Activated CD8-positive, alpha-beta T cell treated with anti-CD3 and anti-CD28 coated beads for 36 hours (primary cell): ENCODE measurements at regions not wholly inside any gene's neighbourhood (a gene's known extent, or its start where the extent isn't known, plus 50 kb on each side); places are given as distances from the start of the nearest gene placed in this dataset.

Source experiments
- ATAC-seq: fragments of 200-7000 bp; cut with Tn5 transposase; one replicate; pipeline ENCODE4 v1.10.0; 2021; ENCODE audit warnings: mild to moderate bottlenecking, moderate library complexity
- CTCF ChIA-PET: fragments of 350-600 bp; sonication (Branson Sonifier 250); formaldehyde crosslinking; loops from one replicate; lab custom pipeline; 2021; ENCODE audit warnings: antibody characterized with exemption; lab: Charles Lee
- POLR2A ChIA-PET: fragments of 350-600 bp; sonication (Branson Sonifier 250); formaldehyde crosslinking; loops from one replicate; lab custom pipeline; 2021; ENCODE audit warnings: antibody characterized with exemption; lab: Charles Lee
- DNase-seq: peaks from one replicate; pipeline ENCODE4 v3.0.0-alpha.2; 2020
- H3K27ac Mint-ChIP-seq: one replicate; pipeline ENCODE4 v1.8.0; 2021; ENCODE audit warnings: mild to moderate bottlenecking, mixed read lengths
- H3K27me3 Mint-ChIP-seq: one replicate; pipeline ENCODE4 v1.8.0; 2021; ENCODE audit warnings: mixed read lengths
- H3K36me3 Mint-ChIP-seq: one replicate; pipeline ENCODE4 v1.8.0; 2021; ENCODE audit warnings: low read depth, mixed read lengths
- H3K4me1 Mint-ChIP-seq: one replicate; pipeline ENCODE4 v1.8.0; 2021; ENCODE audit warnings: low read depth, mixed read lengths
- H3K4me3 Mint-ChIP-seq: one replicate; pipeline ENCODE4 v1.8.0; 2021; ENCODE audit warnings: mild to moderate bottlenecking, moderate library complexity, mixed read lengths
- H3K9me3 Mint-ChIP-seq: one replicate; pipeline ENCODE4 v1.8.0; 2021; ENCODE audit warnings: mixed read lengths
- intact Hi-C: fragments of 100-400 bp; cut with micrococcal nuclease; formaldehyde crosslinking; loops from one replicate; pipeline ENCODE4 v1.10.0; 2022
- TF ChIP-seq, protein P1 (sequence below): fragments of 200-600 bp; IDR thresholded peaks from one replicate; pipeline ENCODE4 v1.8.0; 2022; ENCODE audit warnings: antibody characterized with exemption, mild to moderate bottlenecking

DNA sequence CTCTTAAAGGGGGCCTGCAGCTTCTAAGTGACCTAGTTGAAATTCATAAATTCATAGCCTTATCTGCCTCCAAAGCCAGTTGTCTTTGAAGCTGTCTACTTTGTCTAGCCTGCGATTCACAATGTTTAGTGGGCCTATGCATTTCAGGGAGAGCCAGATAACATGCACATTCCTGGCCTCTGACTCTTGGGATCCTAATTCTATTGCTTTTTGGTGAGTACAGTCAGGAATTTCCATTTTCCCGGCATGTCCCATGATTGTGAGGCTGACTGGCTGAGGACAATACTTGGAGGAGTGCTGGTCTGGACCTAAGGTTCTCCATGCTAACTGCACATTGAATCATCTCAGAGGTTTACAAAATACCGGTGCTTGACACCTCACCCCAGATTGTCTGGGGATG lies 155.0 kb downstream of the MSL3 start:
- no peak overlapping the region for H3K4me3 Mint-ChIP-seq
- H3K4me1 Mint-ChIP-seq = peaks cover 7% of the 10 kb centered on the region
- no peak for DNase-seq
- H3K27ac Mint-ChIP-seq = no peak overlapping the region
- peaks cover 5% of the 10 kb centered on the region for H3K27me3 Mint-ChIP-seq
- TF ChIP-seq, protein P1, sequence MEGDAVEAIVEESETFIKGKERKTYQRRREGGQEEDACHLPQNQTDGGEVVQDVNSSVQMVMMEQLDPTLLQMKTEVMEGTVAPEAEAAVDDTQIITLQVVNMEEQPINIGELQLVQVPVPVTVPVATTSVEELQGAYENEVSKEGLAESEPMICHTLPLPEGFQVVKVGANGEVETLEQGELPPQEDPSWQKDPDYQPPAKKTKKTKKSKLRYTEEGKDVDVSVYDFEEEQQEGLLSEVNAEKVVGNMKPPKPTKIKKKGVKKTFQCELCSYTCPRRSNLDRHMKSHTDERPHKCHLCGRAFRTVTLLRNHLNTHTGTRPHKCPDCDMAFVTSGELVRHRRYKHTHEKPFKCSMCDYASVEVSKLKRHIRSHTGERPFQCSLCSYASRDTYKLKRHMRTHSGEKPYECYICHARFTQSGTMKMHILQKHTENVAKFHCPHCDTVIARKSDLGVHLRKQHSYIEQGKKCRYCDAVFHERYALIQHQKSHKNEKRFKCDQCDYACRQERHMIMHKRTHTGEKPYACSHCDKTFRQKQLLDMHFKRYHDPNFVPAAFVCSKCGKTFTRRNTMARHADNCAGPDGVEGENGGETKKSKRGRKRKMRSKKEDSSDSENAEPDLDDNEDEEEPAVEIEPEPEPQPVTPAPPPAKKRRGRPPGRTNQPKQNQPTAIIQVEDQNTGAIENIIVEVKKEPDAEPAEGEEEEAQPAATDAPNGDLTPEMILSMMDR = no peak
- ChIA-PET CTCF (interaction anchor here (1.2 kb wide), 1 partner anchor 126 kb away, joined by 4 read pairs; no protein-coding TSS in a partner anchor), POLR2A (no interaction called here)
- H3K9me3 Mint-ChIP-seq = no peaks in the 10 kb centered on the region
- no peak for ATAC-seq
- no peaks in the 10 kb centered on the region for H3K36me3 Mint-ChIP-seq
- intact Hi-C loops = no loop called here

DNA sequence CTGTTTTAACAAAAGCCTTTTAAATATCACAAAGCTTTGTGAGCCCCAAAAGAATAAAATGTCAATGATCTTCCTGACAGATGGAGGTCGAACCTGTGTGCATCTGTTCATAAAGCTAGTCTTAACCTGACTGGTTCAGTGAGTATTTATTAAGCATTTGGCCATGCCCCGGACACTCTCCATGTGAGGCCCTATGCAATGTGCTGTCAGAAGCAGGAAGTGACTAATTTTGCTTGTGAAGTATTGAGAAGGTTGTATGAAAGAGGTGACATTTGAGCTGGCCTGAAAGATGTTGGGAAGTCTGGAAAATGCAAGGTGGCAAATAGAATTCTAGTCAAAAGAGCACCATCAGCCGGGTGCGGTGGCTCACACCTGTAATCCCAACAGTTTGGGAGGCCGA lies 171.4 kb downstream of the MSL3 start:
- CTCF ChIA-PET = no interaction called here
- TF ChIP-seq, protein P1 = no peak
- Mint-ChIP-seq H3K9me3 (peaks cover 6% of the 10 kb centered on the region), H3K4me3 (no peak overlapping the region), H3K36me3 (no peaks in the 10 kb centered on the region), H3K27me3 (no peaks in the 10 kb centered on the region), H3K27ac (no peak overlapping the region), H3K4me1 (no peaks in the 10 kb centered on the region)
- intact Hi-C loops = no loop called here
- POLR2A ChIA-PET = interaction anchor here (0.6 kb wide), 1 partner anchor 130 kb away, joined by 4 read pairs; no protein-coding TSS in a partner anchor
- DNase-seq (no peak), ATAC-seq (no peak)

DNA sequence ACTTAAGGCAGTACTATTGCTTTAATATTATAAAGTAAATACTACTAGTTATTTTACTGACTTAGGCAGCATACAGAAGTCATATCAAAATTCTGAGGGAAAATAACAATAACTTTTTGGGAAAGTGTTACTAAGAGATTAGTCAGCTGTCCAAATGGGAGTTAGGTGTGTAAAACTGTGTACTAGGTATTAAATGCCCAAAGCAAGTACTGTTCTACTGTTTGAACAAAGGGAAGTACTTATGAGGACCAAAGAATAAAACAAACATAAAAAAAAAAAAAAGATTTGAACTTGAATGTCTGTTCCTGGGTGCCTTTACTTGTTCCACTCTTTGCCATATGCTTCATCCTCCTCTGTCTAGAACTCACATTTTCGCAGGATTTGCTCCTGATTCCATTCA lies 174.4 kb downstream of the MSL3 start:
- no peak for DNase-seq
- intact Hi-C loops = no loop called here

DNA sequence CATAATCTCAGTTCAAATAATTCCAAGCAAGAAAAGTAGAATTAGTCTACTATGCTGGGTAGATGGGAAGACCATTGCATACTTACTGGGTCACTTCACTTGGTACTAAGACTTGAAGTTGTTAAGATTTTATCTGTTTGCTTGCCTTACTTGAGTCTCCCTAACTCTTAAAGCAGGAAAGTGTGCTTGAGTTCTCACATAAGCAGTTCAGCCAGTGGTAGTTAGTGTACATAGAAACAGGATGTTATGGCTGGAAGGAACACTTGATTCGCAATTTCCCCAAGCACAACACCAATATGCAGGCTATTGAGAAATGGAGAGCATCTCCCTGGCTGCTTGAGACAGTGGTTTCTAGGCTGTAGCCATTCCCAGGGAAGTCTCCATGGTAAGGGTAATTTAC lies 176.1 kb downstream of the MSL3 start:
- Mint-ChIP-seq H3K4me3 (no peak overlapping the region), H3K27me3 (no peaks in the 10 kb centered on the region), H3K36me3 (no peaks in the 10 kb centered on the region), H3K4me1 (no peaks in the 10 kb centered on the region), H3K9me3 (peaks cover under 1% of the 10 kb centered on the region), H3K27ac (no peak overlapping the region)
- ATAC-seq (no peak), DNase-seq (no peak)
- intact Hi-C loops = no loop called here
- CTCF ChIA-PET = no interaction called here
- POLR2A ChIA-PET = no interaction called here
- TF ChIP-seq, protein P1 = no peak

More for the DNA sequence above, 174.4 kb downstream of the MSL3 start:
- TF ChIP-seq, protein P1 = no peak
- no peak for ATAC-seq
- Mint-ChIP-seq H3K27ac (no peak overlapping the region), H3K9me3 (peaks cover 6% of the 10 kb centered on the region), H3K4me1 (no peaks in the 10 kb centered on the region), H3K36me3 (no peaks in the 10 kb centered on the region), H3K27me3 (no peaks in the 10 kb centered on the region), H3K4me3 (no peak overlapping the region)
- ChIA-PET CTCF (interaction anchor here (1.0 kb wide), 1 partner anchor 9 kb away, joined by 3 read pairs; no protein-coding TSS in a partner anchor), POLR2A (no interaction called here)

DNA sequence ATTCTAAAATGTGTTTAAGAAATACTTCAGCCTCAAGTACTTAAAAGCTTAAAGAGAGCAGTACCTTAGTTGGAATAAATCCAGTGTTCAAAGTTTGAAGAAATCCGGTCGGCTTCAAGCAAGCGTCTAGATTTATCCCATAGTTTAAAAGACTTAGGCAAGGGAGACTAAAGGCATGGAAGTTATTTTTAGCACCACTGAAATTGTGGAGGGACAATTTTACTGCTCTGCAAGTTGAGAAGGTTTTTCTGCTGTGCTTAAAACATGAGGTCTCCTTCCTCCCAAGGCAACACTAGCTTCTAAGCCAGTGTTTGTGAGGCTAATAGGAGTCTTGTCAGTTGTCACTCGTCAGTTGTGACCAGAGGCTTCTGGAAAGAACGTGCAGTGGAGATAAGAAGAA lies 183.5 kb downstream of the MSL3 start:
- Mint-ChIP-seq H3K4me1 (no peaks in the 10 kb centered on the region), H3K27me3 (peaks cover 3% of the 10 kb centered on the region), H3K4me3 (no peak overlapping the region), H3K9me3 (no peaks in the 10 kb centered on the region), H3K27ac (no peak overlapping the region), H3K36me3 (no peaks in the 10 kb centered on the region)
- ATAC-seq = no peak
- no peak for DNase-seq
- ChIA-PET POLR2A (no interaction called here), CTCF (interaction anchor here (0.5 kb wide), 1 partner anchor 10 kb away, joined by 3 read pairs; no protein-coding TSS in a partner anchor)
- intact Hi-C loops = no loop called here
- TF ChIP-seq, protein P1 = no peak
